NCI-H748 (cell line): ENCODE measurements at regions not wholly inside any gene's neighbourhood (a gene's known extent, or its start where the extent isn't known, plus 50 kb on each side); places are given as distances from the start of the nearest gene placed in this dataset.

Source experiments
- DNase-seq: peaks from one replicate; lab custom pipeline; 2025; ENCODE audit not compliant: unreplicated experiment; lab: John Stamatoyannopoulos, UW

DNA sequence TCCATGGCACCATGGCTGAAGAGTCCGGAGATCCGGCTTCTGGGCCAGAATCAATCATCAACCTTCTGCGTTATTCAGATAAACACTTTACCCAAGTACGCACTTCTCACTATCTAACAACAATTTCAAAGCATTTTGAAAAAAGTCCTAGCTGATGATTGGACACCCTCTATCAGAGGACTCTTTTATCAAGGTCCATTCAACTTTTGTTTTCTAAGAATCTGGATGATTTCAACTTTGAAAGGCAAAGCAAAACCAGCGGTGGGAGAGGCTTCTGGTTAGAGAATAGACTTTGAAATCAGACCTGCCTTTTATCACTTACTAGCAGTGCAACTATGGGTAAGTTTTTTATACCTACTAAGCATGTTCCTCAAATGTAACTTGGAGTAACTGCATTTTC, 293.6 kb upstream of the TNP1 start:
- no peak for DNase-seq

GRCh38 chr2:217152831-217153230, 293.0 kb upstream of the TNP1 start:
- DNase-seq, result no peak

DNA sequence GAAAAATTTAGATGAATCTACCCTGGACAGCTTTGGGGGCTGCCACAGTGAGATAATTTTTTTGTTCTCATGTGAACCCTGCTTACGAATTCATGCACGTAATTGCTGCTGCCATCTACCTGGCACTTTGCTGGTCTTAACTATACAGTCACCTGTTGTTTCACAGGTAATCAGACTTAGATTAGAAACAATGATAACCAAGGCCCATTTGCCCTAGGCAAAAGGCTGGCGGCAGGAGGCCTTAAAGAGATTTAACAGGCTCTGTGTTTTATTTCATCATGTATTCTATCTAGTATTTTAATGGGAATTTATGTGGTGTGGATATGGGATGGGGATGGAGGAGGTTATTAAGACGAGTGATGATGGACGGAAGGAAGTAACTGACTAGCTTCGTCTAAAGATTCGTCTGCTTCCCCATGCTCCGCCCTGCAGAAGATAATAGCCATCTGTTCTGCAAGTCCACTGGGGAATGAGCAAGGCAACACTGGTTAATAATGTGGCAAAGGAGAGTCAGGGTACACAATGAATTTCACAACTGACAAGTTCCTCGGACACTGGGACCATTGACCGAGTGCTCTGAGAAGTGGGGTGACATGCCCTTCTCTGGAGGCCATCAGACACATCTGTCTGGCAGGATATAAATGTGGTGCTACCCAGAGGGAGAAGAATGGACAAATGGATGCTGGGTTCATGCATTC, 291.8 kb upstream of the TNP1 start:
- DNase-seq, result peak; percentile 35

DNA sequence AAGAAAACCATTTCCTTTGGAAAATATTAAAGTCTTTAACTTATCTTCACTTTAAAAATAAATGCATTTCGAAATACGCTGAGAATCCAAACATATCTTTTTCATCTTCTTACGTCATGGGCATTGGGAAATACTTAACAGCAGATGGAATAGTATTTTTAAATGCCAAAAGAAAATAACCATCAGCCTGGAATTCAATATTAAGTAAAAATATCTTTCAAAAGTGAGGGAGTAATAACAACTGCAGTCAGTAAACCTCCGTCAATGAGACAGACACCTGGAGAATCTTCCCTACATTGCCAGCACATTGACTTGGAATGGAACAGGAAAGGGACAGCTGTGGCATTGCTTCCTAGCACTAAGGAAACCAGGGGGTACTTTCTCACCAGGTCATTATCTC, 290.4 kb upstream of the TNP1 start:
- no peak for DNase-seq

DNA sequence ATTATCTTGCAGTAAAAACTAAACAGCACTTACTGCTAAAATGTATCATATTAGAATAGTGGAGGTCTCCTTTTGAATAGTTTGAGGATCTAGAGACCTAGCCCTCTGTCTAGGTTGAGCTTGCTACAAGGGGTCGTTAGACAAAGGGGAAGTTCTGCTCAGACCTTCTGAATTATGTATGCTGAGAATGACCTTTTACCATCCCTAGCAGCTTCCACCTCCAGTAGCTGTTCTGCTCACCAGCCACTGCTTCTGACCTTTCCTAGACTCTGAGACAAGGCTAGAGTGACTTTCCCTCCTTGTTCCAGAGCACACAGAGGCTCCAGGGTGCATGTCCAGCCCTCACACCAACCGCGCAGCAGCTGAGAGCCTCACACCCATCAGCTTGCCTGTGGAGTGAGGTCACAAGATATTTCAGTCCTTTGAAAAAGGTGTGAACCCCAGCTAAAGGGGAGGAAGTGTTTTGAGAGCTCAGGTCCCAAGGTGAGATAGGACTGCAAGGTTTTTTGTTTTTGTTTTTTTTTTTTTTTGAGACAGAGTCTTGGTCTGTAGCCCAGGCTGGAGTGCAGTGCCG, 289.3 kb upstream of the TNP1 start:
- DNase-seq, result no peak

DNA sequence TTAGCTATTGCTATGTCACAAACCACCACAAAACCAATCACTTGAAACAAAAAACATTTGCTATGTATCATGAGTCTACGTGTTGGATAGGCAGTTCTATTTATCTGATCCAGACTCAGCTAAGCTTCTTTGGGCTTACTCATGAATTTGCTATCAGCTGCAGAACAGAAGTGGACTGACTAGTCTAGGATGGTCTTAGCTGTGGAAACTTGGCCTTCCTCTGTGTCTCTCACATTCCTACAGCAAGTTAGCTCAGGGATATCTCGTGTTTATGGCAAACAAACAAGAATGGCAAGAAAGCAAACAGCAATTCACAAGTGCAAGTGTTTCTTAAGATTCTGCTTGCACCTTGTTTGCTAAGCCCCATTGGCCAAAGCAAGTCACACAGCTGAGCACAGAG, 288.0 kb upstream of the TNP1 start:
- no peak for DNase-seq

DNA sequence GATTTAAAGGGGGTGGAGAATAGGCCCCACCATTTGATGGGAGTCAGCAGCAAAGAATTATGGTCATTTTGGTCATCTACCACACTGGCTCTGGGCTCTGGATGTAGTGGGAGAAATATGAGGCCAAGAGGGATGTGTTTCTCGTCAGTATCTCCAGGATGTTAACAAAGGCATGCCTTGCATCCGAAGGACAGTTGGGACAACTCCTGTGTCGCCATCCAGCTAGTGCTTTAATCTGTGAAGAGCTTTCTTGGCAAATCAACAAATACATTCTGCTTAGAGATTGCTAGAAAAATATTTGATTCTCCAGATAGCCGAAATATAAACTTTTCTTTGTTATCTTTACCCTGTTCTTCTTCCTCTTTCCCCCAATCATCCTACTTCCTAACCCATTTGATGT, 287.1 kb upstream of the TNP1 start:
- no peak for DNase-seq

- peak; percentile 70 for DNase-seq
Observed at GRCh38 chr2:217142649-217143266, 282.9 kb upstream of the TNP1 start.

DNA sequence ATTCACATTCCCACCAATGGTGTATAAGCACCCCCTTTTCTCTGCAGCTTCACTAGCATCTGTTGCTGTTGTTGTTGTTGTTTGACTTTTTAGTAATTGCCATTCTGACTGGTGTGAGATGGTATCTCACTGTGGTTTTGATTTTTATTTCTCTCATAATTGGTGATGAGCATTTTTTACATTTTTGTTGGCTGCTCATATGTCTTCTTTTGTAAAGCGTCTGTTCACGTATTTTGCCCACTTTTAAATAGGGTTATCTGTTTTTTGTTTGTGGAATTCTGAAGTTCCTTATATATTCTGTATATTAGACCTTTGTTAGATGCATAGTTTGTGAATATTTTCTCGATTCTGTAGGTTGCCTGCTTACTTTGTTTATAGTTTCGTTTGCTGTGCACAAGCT, 278.4 kb upstream of the TNP1 start:
- DNase-seq, result no peak

GRCh38 chr2:217127744-217128143, 267.9 kb upstream of the TNP1 start:
- peak; percentile 94 for DNase-seq

DNA sequence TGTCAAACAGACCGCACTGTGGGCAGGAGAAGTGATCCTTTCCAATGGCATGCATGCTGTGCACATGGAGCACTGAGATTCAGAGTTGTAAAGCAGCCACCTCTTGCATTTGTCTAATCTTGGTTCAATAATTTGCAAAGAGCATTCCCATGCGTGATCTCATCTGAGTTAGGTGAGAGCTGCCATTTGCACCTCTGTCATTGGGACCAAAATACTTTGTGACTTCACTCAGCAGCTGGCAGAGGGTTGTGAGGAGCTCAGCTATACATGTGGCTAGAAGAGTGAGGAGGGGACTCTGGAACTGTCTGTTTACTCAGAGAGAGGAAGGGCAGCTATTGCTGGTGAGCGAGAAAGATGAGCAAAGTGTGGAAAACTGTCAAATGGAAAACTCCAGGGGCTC, 265.1 kb upstream of the TNP1 start:
- DNase-seq, result no peak

GRCh38 chr2:217124050-217124449, 264.2 kb upstream of the TNP1 start:
- DNase-seq, result no peak

- peak; percentile 26 for DNase-seq
Observed at GRCh38 chr2:217121565-217121964, 261.7 kb upstream of the TNP1 start.

DNA sequence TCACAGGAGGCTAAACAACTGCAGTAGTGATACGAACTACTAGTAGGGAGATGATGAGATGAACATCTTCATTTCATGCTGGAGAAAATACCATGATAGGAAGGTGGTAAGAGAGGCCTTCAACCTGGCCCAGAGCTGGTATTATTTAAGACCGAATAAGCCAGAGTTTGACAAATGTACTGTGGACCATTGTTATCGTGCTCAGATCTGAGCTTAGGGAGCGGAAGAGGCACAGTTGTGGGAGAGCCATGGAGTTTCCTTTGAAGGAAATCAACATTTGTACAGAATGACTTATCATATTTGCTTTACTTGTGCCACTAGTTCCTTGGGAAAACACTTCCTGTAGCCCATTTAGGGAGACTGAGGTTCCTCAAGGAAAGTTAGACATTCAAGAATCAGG, 260.6 kb upstream of the TNP1 start:
- DNase-seq, result no peak

DNA sequence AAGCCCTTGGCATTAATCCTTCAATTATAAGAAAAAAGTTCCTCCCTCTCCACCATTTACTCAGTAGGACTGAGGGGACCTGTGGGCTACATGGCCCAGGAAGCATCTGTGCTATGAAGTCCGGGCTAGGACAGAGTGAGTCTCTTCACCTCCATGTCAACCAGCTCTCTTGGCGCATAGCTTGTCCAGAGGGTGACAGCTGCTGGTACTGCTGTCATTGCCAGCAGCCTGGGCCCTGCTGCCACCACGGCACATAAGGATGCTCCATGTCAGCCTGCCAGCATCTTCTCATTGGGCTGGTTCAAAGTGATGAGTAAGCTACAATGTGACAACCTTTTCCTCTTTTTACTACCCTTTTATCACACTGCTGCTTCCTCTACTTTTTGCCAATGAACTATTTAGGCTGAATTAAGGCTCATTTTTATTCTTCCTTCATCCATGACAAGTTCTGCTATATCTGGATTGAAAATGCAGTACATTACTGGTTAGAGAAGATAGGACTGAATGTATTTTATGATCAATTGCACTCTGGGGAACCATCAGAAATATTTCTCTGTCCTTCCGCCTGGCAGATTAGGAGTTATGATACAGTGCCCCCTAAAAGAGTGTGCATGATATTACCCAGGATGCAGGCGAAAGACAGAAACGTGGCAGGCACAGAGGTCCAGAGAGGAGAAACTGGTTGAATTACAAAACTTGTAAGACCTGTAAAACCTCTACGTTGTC, 258.9 kb upstream of the TNP1 start:
- DNase-seq, result no peak

- no peak for DNase-seq
Observed at GRCh38 chr2:217117523-217117922, 257.7 kb upstream of the TNP1 start.

GRCh38 chr2:217116610-217117009, 256.7 kb upstream of the TNP1 start:
- no peak for DNase-seq

DNA sequence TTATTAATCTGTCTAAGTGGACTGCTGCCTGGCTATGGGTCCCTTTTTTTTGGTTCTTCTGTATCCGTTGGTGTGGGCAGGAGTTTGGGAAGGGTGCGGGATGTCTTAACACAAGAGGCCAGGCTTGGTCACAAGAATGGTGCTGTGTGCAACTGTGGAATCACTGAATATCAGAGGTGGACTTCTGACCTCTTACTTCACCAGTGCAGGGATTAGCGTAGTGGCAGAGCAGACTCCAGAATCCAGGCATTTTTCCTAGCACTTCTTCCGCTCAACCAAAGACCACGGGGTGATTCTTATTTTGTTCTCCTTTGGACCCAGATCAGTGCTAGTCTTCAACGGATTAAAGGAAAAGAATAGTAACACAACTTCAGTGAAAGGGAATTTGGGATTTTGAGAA, 254.3 kb upstream of the TNP1 start:
- DNase-seq, result no peak

- DNase-seq, result no peak
Observed at GRCh38 chr2:217113491-217113890, 253.6 kb upstream of the TNP1 start.

GRCh38 chr2:217110550-217110949, 250.7 kb upstream of the TNP1 start:
- no peak for DNase-seq

- no peak for DNase-seq
Observed at GRCh38 chr2:217108575-217109027, 248.7 kb upstream of the TNP1 start.

DNA sequence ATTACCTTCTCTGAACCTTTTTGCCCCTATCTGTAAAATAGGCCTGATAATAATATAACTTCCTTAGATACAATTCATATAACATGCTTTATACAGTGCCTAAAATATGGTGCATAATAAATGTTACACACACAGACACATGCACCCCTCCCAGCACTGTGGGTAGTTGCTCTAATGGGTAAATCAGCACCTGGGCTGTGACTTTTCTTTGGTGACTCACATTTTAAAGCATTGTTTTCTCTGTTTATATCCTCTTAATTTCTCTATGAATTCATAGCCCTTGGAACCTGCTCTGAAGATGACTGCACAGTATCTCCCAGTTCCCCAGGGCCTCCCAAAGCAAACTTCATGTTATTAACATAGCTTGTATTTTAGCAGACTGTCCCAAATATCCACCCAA, 248.2 kb upstream of the TNP1 start:
- no peak for DNase-seq
